Activated CD8-positive, alpha-beta T cell treated with anti-CD3 and anti-CD28 coated beads, Interleukin-2, amount 10 ng/mL, durations not matched to agents 7 days and 5 days (primary cell): ENCODE measurements at regions not wholly inside any gene's neighbourhood (a gene's known extent, or its start where the extent isn't known, plus 50 kb on each side); places are given as distances from the start of the nearest gene placed in this dataset.

ENCODE experiments used
- ATAC-seq: fragments of 150-1000 bp; cut with Tn5 transposase; one replicate; pipeline ENCODE4 v1.10.0; 2021; ENCODE audit warnings: moderate library complexity
- CTCF ChIA-PET: fragments of 350-600 bp; sonication (Branson Sonifier 250); formaldehyde crosslinking; loops from one replicate; lab custom pipeline; 2021; ENCODE audit warnings: antibody characterized with exemption; lab: Charles Lee
- POLR2A ChIA-PET: fragments of 350-600 bp; sonication (Branson Sonifier 250); formaldehyde crosslinking; loops from one replicate; lab custom pipeline; 2021; ENCODE audit warnings: antibody characterized with exemption; lab: Charles Lee
- DNase-seq: peaks from one replicate; pipeline ENCODE4 v3.0.0-alpha.2; 2020
- H3K27ac Mint-ChIP-seq: one replicate; pipeline ENCODE4 v1.8.0; 2021; ENCODE audit warnings: mild to moderate bottlenecking, mixed read lengths
- H3K27me3 Mint-ChIP-seq: one replicate; pipeline ENCODE4 v1.8.0; 2021; ENCODE audit warnings: low read depth, mixed read lengths
- H3K36me3 Mint-ChIP-seq: one replicate; pipeline ENCODE4 v1.8.0; 2021; ENCODE audit warnings: low read depth, mixed read lengths
- H3K4me1 Mint-ChIP-seq: one replicate; pipeline ENCODE4 v1.8.0; 2021; ENCODE audit warnings: low read depth, mixed read lengths
- H3K4me3 Mint-ChIP-seq: one replicate; pipeline ENCODE4 v1.8.0; 2021; ENCODE audit warnings: mild to moderate bottlenecking, mixed read lengths
- H3K9me3 Mint-ChIP-seq: one replicate; pipeline ENCODE4 v1.8.0; 2022; ENCODE audit warnings: mixed read lengths; ENCODE audit not compliant: insufficient read depth

- no peaks in the 10 kb centered on the region for H3K9me3 Mint-ChIP-seq
- H3K36me3 Mint-ChIP-seq: no peaks in the 10 kb centered on the region
- ChIA-PET POLR2A (no interaction called here), CTCF (no interaction called here)
- H3K27me3 Mint-ChIP-seq: no peaks in the 10 kb centered on the region
- H3K27ac Mint-ChIP-seq: no peak overlapping the region
- no peak for ATAC-seq
- DNase-seq: no peak
- H3K4me1 Mint-ChIP-seq: no peaks in the 10 kb centered on the region
- H3K4me3 Mint-ChIP-seq: no peak overlapping the region
Measured at GRCh38 chr4:37132351-37132974, 112.1 kb upstream of the NWD2 start.

DNA sequence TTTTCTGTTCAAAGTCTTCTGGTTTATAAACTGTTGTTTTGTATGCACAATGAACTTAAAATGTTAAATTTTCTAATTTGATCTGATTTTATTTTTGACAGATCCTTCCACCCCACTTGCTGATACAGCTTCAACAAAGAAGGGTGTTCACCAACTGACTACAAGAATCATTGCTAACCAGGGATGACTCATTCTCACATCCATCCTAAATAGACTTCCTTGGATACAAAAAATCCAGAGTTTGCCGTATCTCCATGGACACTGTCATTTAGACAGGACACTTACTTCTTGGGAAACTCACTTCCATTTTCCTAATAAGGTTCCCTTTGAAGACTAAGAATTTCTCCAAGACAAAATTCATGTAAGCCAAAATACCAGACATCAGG, 111.6 kb upstream of the NWD2 start:
- no peak for DNase-seq
- Mint-ChIP-seq H3K36me3 (no peaks in the 10 kb centered on the region), H3K9me3 (no peaks in the 10 kb centered on the region), H3K27ac (no peak overlapping the region), H3K27me3 (no peaks in the 10 kb centered on the region), H3K4me1 (no peaks in the 10 kb centered on the region), H3K4me3 (no peak overlapping the region)
- CTCF ChIA-PET: no interaction called here
- ATAC-seq: no peak
- POLR2A ChIA-PET: no interaction called here

DNA sequence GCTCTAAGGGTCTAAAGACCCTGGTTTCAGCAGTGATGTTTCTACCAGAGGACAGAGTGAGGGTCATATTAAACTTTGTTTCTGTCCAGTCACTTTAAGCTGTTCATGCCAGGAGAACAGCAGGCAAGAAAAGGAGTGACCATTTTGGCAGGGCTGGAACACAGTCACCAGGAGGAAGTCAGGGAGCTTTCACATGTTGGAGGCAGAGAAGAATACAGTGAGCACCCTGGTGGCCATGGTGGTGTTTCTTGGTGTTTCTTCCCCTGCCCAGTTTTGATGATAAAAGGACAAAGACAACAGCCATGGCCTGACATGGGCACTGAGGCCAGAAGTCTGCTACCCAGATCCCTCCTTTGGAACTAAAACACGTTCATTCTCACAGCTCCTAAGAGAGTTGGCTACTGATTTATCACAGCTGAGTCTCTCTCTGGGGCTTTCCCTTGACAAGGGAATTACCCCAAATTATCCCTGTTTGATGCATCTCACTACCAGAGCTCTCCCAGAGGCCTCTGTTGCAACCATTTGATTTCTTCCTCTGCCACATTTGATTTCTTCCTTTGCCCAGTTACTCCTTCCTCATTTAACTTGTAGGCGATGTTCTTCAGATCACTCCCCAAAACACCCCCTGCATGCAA, 106.4 kb upstream of the NWD2 start:
- DNase-seq (no peak), ATAC-seq (no peak)
- ChIA-PET POLR2A (no interaction called here), CTCF (no interaction called here)
- Mint-ChIP-seq H3K36me3 (no peaks in the 10 kb centered on the region), H3K4me3 (no peak overlapping the region), H3K27ac (no peak overlapping the region), H3K9me3 (no peaks in the 10 kb centered on the region), H3K4me1 (no peaks in the 10 kb centered on the region), H3K27me3 (no peaks in the 10 kb centered on the region)

GRCh38 chr4:37138789-37139188, 105.8 kb upstream of the NWD2 start:
- H3K4me1 Mint-ChIP-seq: no peaks in the 10 kb centered on the region

GRCh38 chr4:37139987-37140386, 104.6 kb upstream of the NWD2 start:
- H3K36me3 Mint-ChIP-seq: no peaks in the 10 kb centered on the region
- no peaks in the 10 kb centered on the region for H3K4me1 Mint-ChIP-seq
- no peak overlapping the region for H3K27ac Mint-ChIP-seq
- no peaks in the 10 kb centered on the region for H3K27me3 Mint-ChIP-seq
- no peaks in the 10 kb centered on the region for H3K9me3 Mint-ChIP-seq
- H3K4me3 Mint-ChIP-seq: no peak overlapping the region
- CTCF ChIA-PET: no interaction called here
- DNase-seq (no peak), ATAC-seq (no peak)
- POLR2A ChIA-PET: no interaction called here

More at GRCh38 chr4:37138789-37139188, 105.8 kb upstream of the NWD2 start:
- ATAC-seq: no peak
- DNase-seq: no peak
- no peaks in the 10 kb centered on the region for H3K27me3 Mint-ChIP-seq
- H3K36me3 Mint-ChIP-seq: no peaks in the 10 kb centered on the region
- H3K27ac Mint-ChIP-seq: no peak overlapping the region
- no peaks in the 10 kb centered on the region for H3K9me3 Mint-ChIP-seq
- ChIA-PET CTCF (no interaction called here), POLR2A (no interaction called here)
- no peak overlapping the region for H3K4me3 Mint-ChIP-seq

DNA sequence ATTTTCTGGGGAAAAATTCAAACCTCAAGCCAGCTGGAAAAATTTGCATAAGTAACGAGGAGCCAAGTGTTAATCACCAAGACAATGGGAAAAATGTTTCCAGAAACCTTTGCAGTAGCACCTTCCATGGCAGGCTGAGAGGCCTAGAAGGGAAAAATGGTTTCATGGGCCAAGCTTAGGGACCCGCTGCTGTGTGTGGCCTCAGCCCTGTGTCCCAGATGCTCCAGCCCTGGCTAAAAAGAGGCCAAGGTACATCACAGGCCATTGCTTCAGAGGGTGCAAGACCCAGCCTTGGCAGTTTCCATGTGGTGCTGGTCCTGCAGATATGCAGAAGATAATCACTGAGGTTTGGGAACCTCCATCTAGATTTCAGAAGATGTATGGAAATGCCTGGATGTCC, 98.3 kb upstream of the NWD2 start:
- ATAC-seq (no peak), DNase-seq (no peak)
- no peak overlapping the region for H3K27ac Mint-ChIP-seq
- CTCF ChIA-PET: no interaction called here
- no peaks in the 10 kb centered on the region for H3K27me3 Mint-ChIP-seq
- no peak overlapping the region for H3K4me3 Mint-ChIP-seq
- no peaks in the 10 kb centered on the region for H3K4me1 Mint-ChIP-seq
- H3K36me3 Mint-ChIP-seq: no peaks in the 10 kb centered on the region
- no peaks in the 10 kb centered on the region for H3K9me3 Mint-ChIP-seq
- POLR2A ChIA-PET: no interaction called here

DNA sequence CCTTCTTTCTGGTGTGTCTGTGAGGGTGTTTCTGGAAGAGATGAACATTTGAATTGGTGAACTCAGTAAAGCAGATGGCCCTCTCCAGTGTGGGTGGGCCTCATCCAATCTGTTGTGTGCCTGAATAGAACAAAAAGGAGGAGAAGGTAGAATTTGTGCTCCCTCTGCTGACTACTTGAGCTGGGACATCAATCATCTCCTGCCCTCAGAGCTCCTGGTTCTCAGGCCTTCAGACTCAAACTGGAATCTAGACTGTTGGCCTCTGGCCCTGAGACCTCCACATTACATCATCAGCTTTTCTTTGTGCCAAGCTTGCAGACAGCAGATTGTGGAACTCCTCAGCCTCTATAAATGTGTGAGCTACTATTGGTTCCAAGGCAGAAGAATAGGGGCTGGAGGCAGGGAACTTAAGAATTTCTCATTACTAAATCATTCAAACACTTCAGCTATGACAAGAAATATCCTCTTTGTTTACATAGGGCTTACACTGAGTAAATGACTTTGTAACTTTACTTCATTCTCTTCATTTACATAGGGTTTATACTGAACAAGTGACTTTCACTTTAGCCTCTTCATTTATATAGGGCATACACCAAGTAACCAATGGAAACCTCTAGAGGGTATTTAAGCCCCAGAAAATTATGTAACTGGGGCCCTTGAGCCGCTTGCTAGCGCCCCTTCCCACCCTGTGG, 86.9 kb upstream of the NWD2 start:
- ATAC-seq (no peak), DNase-seq (no peak)
- H3K36me3 Mint-ChIP-seq: no peaks in the 10 kb centered on the region
- H3K4me3 Mint-ChIP-seq: no peak overlapping the region
- no peaks in the 10 kb centered on the region for H3K4me1 Mint-ChIP-seq
- H3K27ac Mint-ChIP-seq: no peak overlapping the region
- POLR2A ChIA-PET: no interaction called here
- H3K9me3 Mint-ChIP-seq: no peaks in the 10 kb centered on the region
- CTCF ChIA-PET: no interaction called here
- no peaks in the 10 kb centered on the region for H3K27me3 Mint-ChIP-seq

DNA sequence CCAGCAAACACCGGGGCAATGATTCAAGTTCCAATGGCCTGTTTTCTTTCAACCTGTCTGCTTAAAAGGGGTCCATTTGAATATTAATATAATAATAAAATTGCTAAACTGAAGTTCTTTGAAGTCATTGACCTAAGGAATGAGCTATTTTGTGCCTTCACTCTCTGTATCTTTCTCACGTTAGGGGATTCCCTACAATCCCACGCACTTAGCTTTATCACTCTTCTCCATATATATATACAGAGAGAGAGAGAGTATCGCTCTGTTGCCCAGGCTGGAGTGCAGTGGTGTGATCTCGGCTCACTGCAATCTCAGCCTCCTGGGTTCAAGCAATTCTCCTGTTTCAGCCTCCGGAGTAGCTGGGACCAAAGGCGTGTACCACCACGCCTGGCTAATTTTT, 83.9 kb upstream of the NWD2 start:
- POLR2A ChIA-PET: no interaction called here
- CTCF ChIA-PET: no interaction called here
- no peak overlapping the region for H3K4me3 Mint-ChIP-seq
- no peaks in the 10 kb centered on the region for H3K27me3 Mint-ChIP-seq
- DNase-seq: no peak
- no peaks in the 10 kb centered on the region for H3K4me1 Mint-ChIP-seq
- no peak overlapping the region for H3K27ac Mint-ChIP-seq
- no peaks in the 10 kb centered on the region for H3K9me3 Mint-ChIP-seq
- ATAC-seq: no peak
- no peaks in the 10 kb centered on the region for H3K36me3 Mint-ChIP-seq

- DNase-seq (no peak), ATAC-seq (no peak)
- H3K27me3 Mint-ChIP-seq: no peaks in the 10 kb centered on the region
- POLR2A ChIA-PET: no interaction called here
- H3K4me3 Mint-ChIP-seq: no peak overlapping the region
- CTCF ChIA-PET: no interaction called here
- H3K4me1 Mint-ChIP-seq: no peaks in the 10 kb centered on the region
- no peak overlapping the region for H3K27ac Mint-ChIP-seq
- H3K9me3 Mint-ChIP-seq: no peaks in the 10 kb centered on the region
- H3K36me3 Mint-ChIP-seq: no peaks in the 10 kb centered on the region
Measured at GRCh38 chr4:37165844-37166243, 78.7 kb upstream of the NWD2 start.

DNA sequence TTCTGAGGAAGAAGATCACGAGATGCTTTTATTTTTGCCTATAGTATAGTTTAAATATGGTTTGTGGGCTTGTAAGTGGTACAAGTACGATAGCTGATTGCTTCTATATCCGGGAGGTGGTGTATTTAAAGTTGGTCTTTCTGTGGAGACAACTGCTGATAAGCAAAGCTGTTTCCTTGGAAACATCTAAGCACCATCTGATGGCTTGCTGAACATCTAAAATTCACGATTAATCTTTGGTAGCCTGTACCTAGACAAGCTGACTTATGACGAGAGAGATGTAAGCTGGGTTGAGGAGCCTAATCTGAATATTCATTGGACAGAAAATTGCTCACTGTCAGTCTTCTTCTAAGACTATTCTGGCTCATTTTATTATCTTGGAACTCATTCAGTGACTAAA, 74.6 kb upstream of the NWD2 start:
- no peaks in the 10 kb centered on the region for H3K36me3 Mint-ChIP-seq
- CTCF ChIA-PET: no interaction called here
- no peaks in the 10 kb centered on the region for H3K4me1 Mint-ChIP-seq
- no peaks in the 10 kb centered on the region for H3K27me3 Mint-ChIP-seq
- POLR2A ChIA-PET: no interaction called here
- DNase-seq: no peak
- H3K27ac Mint-ChIP-seq: no peak overlapping the region
- H3K4me3 Mint-ChIP-seq: no peak overlapping the region
- no peaks in the 10 kb centered on the region for H3K9me3 Mint-ChIP-seq
- ATAC-seq: no peak

GRCh38 chr4:37188100-37188499, 56.4 kb upstream of the NWD2 start:
- no peak for ATAC-seq
- no peaks in the 10 kb centered on the region for H3K9me3 Mint-ChIP-seq
- CTCF ChIA-PET: no interaction called here
- H3K4me3 Mint-ChIP-seq: no peak overlapping the region
- no peak for DNase-seq
- POLR2A ChIA-PET: no interaction called here
- no peaks in the 10 kb centered on the region for H3K4me1 Mint-ChIP-seq
- H3K27ac Mint-ChIP-seq: no peak overlapping the region
- no peaks in the 10 kb centered on the region for H3K36me3 Mint-ChIP-seq
- H3K27me3 Mint-ChIP-seq: no peaks in the 10 kb centered on the region
